ENCODE measurements at regions not wholly inside any gene's neighbourhood (a gene's known extent, or its start where the extent isn't known, plus 50 kb on each side); places are given as distances from the start of the nearest gene placed in this dataset.

DNA sequence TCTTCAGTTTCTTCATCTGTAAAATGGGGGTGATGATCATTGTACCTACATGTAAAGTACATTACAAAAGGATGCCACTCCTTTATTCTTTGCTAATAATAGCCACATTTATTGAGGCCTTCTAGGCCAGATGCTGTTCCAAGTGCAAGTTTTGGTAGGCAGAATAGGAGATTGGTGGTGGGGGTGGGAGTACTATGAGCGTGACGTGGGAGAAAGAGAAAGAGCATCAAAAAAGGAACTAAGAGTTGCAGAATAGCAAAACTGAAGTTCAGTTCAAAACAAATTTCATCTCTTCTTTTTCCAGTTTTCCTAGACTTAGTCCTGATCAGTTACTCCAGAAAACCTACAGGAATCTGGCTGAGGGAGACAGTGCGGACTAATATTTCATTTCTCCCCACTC, 174.1 kb downstream of the SNX18 start:
- TF ChIP-seq POLR2A (IDR thresholded peaks at IDR 0.05): no peak
- TF ChIP-seq, protein P1, sequence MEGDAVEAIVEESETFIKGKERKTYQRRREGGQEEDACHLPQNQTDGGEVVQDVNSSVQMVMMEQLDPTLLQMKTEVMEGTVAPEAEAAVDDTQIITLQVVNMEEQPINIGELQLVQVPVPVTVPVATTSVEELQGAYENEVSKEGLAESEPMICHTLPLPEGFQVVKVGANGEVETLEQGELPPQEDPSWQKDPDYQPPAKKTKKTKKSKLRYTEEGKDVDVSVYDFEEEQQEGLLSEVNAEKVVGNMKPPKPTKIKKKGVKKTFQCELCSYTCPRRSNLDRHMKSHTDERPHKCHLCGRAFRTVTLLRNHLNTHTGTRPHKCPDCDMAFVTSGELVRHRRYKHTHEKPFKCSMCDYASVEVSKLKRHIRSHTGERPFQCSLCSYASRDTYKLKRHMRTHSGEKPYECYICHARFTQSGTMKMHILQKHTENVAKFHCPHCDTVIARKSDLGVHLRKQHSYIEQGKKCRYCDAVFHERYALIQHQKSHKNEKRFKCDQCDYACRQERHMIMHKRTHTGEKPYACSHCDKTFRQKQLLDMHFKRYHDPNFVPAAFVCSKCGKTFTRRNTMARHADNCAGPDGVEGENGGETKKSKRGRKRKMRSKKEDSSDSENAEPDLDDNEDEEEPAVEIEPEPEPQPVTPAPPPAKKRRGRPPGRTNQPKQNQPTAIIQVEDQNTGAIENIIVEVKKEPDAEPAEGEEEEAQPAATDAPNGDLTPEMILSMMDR (IDR thresholded peaks at IDR 0.05): no peak
